ENCODE measurements at regions not wholly inside any gene's neighbourhood (a gene's known extent, or its start where the extent isn't known, plus 50 kb on each side); places are given as distances from the start of the nearest gene placed in this dataset.

- Histone ChIP-seq H3K27ac (no peak overlapping the region), H3K36me3 (no peaks in the 10 kb centered on the region), H3K4me3 (no peak overlapping the region), H3K4me1 (no peaks in the 10 kb centered on the region), H3K9me3 (peaks cover 0 to 3% (median 0%) of the 10 kb centered on the region in 4 donors), H3K27me3 (no peaks in the 10 kb centered on the region)
- intact Hi-C loops (cut with DNase I; ENCODE audit: low total_unique reads): no loop called here
- DNase-seq: no peak
- WGBS, 5 donors: 83 to 89% (median 86%) methylated on average over 5 of the region's 5 CpGs
- no peak for TF ChIP-seq CTCF (IDR thresholded peaks at IDR 0.05)
- no peak for TF ChIP-seq POLR2A (IDR thresholded peaks at IDR 0.05)
- TF ChIP-seq EP300 (IDR thresholded peaks at IDR 0.05): no peak
- no peak for TF ChIP-seq POLR2AphosphoS5 (IDR thresholded peaks at IDR 0.05)
These were observed 54.1 kb downstream of the SOCS3 start for GRCh38 chr17:78305801-78306200.

DNA sequence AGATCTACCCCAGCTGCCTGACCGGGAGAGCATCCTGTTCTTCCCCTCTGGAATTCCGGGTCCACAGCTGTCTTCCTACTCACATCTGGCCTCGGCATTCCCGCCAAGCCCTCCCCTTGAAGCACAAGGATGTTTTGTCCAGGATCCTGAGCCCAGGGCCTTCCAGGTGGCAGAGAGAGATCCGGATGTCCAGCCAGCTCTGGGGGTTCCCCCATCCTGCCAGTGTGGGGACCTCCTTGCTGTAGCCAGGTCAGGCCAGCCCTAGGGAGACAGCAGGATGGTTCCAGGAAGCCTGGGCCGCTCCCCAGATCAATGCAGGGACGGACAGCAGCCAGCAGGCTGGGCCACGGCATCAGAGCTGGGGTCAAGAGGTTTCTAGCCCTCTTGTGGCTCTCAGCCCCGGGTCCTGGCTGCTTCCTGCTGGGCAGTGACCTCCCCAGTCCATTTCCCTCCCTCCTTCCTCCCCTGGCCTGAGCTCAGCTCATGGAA lies 55.3 kb downstream of the SOCS3 start:
- DNase-seq: peak in 1 of 2 donors; percentile 43
- intact Hi-C loops (cut with DNase I; ENCODE audit: low total_unique reads): no loop called here
- no peaks in the 10 kb centered on the region for H3K4me1 ChIP-seq
- H3K9me3 ChIP-seq: peaks cover 0 to 3% (median 0%) of the 10 kb centered on the region in 4 donors
- WGBS, 5 donors: 67 to 81% (median 73%) methylated on average over 5 to 9 of the region's 9 CpGs
- no peaks in the 10 kb centered on the region for H3K36me3 ChIP-seq
- TF ChIP-seq EP300 (IDR thresholded peaks at IDR 0.05): no peak
- no peak for TF ChIP-seq CTCF (IDR thresholded peaks at IDR 0.05)
- no peak for TF ChIP-seq POLR2AphosphoS5 (IDR thresholded peaks at IDR 0.05)
- no peak for TF ChIP-seq POLR2A (IDR thresholded peaks at IDR 0.05)
- H3K4me3 ChIP-seq: no peak overlapping the region
- peak overlapping the region in 2 of 5 donors; percentile 24 to 32 for H3K27ac ChIP-seq
- no peaks in the 10 kb centered on the region for H3K27me3 ChIP-seq

DNA sequence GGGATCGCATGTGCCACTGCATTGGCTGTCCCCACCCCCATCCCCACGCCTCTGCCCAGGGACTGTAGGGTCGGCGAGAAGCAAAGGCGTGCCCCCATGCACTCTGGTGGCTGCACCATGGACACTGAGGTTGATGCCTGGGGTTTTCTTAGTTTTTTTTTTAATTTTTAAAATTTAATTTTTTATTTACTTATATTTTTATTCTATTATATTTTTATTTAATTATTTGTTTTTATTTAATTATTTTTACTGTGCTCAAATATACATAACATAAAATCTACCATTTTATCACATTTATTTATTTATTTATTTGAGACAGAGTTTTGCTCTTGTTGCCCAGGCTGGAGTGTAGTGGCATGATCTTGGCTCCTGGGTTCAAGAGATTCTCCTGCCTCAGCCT lies 57.4 kb downstream of the SOCS3 start:
- intact Hi-C loops (cut with DNase I; ENCODE audit: low total_unique reads): no loop called here
- Histone ChIP-seq H3K4me1 (no peaks in the 10 kb centered on the region), H3K36me3 (no peaks in the 10 kb centered on the region), H3K9me3 (peaks cover 0 to 3% (median 0%) of the 10 kb centered on the region in 4 donors), H3K27ac (no peak overlapping the region), H3K4me3 (no peak overlapping the region), H3K27me3 (no peaks in the 10 kb centered on the region)
- DNase-seq: no peak
- 92 to 95% (median 93%) methylated on average over 5 of the region's 5 CpGs for WGBS, 5 donors
- TF ChIP-seq CTCF (IDR thresholded peaks at IDR 0.05) (no peak), POLR2A (IDR thresholded peaks at IDR 0.05) (no peak), EP300 (IDR thresholded peaks at IDR 0.05) (no peak), POLR2AphosphoS5 (IDR thresholded peaks at IDR 0.05) (no peak)

DNA sequence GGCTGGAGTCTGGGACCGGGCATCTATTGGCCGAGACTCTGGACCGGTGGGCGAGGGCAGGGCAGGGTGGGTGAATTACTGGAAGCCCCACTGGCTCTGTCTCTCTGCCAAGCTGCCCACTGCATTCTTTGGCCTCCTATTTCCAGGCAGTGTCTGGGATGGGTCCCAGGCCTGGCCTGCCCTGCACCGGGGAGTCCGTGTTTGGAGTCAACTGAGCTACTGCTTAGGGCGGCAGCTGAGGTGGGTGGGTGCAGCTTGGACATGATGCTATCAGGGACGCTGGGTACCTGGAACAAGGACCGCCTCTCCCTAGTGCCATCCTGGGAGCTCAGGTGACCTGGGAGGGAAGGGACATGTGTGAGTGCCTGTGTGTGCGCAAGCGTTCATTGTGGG lies 58.1 kb downstream of the SOCS3 start:
- TF ChIP-seq POLR2AphosphoS5 (IDR thresholded peaks at IDR 0.05): no peak
- TF ChIP-seq CTCF (IDR thresholded peaks at IDR 0.05): no peak
- TF ChIP-seq POLR2A (IDR thresholded peaks at IDR 0.05): no peak
- TF ChIP-seq EP300 (IDR thresholded peaks at IDR 0.05): no peak

More for the DNA sequence above, 58.1 kb downstream of the SOCS3 start:
- Histone ChIP-seq H3K27ac (no peak overlapping the region), H3K4me1 (no peaks in the 10 kb centered on the region), H3K4me3 (no peak overlapping the region), H3K36me3 (no peaks in the 10 kb centered on the region), H3K27me3 (no peaks in the 10 kb centered on the region), H3K9me3 (peaks cover 0 to 2% (median 0%) of the 10 kb centered on the region in 4 donors)
- 92 to 95% (median 94%) methylated on average over 11 of the region's 11 CpGs for WGBS, 5 donors
- intact Hi-C loops (cut with DNase I; ENCODE audit: low total_unique reads): no loop called here
- DNase-seq: no peak

Data from stomach (tissue), 8 donors.